ELR (cell line): ENCODE measurements at regions not wholly inside any gene's neighbourhood (a gene's known extent, or its start where the extent isn't known, plus 50 kb on each side); places are given as distances from the start of the nearest gene placed in this dataset.

Experiments used
- DNase-seq: peaks from one replicate; pipeline ENCODE4 v3.0.0-alpha.2; 2015; ENCODE audit warnings: low read depth

DNA sequence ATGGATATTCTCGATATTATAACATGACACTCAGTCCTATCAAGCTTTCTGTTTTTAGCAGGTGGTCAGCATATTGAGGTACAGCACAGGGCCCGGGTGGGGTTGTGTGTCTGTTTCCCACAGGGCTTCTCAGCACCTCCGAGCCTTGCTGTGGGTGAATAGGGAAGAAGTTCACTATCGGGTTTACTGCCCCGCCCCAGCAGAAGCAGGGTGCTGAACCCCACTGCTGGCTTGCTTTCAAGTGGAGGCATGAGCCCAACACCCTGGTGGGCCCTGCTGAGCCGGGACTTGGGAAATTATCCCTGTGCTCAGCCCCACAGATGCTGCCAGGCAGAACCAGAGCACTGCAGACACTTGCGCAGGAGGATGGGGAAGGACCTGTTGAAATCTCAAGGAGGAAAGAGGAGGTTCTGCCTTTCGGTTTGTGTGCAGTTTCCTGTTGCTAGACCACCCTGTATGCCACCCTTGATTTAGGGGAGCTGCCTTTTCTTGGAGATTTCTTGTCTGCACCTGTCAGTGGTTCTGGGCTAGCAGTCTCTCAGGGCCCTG, 270.3 kb upstream of the SALL3 start:
- DNase-seq = no peak

DNA sequence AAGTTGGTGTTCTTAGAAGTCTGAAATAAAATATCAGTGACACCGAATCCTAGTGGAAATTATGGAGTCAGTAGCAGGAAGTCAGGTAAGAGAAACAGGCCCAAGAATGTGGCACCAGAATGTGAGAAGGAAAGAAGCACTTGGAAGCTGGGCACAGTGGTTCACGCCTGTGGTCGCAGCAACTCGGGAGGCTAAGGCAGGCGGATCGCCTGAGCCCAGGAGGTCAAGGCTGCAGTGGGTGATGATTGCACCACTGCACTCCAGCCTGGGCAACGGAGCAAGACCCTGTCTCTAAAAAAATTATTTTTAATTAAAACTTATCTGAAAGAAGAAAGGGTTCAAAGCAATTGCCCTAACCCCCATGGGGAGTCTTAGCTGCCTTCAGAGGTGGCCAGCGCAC, 268.3 kb upstream of the SALL3 start:
- no peak for DNase-seq

DNA sequence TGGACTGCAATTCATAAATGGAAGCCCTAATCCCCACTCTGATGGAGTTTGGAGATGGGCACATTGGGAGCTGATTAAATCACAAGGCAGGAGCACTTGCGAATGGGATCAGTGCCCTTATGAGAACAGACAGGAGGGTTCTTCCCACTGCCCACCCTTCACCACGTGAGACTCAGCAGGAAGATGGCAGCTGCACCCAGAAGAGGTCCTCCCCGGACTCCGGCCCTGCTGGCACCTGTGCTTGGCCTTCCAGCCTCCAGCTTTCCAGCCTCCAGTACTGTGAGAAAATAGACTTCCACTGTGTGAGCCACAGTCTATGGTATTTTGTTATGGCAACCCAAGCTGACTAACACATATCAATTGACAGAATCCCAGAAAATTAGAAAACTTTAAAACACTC, 267.6 kb upstream of the SALL3 start:
- no peak for DNase-seq

DNA sequence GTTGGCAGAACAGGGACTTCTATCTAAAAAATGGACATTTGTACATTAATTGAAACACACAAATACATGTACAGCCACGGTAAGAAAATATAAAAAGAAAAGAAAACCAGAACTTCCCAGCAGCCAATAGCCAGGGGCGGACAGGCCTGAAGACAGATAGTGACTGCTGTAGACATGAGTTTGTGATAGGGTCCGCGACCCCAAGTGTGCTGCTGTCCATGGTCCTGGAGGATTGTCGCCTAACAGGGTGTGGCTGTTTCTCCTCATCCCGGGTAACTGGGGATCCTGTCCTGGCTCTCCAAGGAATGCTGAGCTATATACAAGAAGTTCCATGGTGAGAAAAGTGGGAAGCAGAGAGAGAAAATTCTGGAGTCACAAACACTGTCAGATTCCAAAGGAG, 266.5 kb upstream of the SALL3 start:
- DNase-seq = no peak

DNA sequence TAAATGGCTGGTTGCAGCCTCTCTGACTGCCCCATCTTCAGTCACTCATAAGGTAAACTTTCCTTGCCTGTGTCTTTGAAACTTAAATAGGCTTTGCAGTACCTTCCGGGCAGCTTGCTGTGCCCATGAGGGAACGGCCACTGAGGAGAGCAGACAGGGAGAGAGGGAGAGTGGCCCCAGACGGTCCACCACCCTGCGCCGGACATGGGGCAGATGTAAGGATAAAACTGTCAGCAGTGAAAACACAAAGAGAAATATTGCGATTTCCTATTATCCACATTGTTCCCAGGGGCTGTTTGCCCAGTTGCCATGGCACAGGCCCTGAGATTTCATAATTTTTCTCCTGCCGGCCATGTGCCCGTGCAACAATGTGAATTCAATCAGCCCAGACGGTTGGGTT, 265.9 kb upstream of the SALL3 start:
- DNase-seq = no peak

DNA sequence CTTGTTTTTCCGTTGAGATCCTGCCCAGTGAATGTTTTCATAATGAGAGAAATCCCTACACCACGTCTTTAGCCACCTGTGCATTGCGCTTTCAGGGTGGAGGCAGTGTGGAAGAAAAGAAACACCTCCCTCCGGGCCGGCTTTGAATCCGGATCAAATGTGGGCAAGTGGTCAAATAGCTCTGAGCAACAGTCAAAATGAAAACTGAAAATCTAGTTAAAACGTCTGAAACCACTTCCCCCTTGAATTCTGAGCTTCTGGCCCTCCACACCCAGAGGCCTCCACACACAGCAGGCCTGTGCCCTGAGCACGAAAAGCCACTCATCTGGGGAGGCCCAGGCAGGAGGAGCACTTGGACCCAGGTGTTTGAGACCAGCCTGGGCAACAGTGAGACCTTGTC, 263.6 kb upstream of the SALL3 start:
- no peak for DNase-seq

DNA sequence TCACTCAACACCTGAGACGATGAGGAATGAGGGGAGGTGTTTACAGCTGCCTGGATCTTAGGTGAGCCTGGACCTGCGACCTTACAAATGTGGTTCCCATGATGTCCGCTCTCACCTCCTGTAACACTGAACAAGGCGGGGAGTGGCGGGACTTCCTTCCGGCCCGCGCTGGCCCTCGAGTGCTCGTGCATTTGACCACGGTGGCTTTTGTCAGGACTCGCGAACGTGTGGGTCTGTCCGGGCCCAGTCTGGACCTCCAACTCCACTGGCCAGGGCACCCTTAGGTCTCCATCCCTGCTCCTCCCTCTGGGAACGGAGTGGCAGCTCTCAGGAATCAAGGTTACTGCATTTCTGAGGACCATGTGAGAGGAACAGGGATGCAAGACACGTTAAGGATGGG, 263.0 kb upstream of the SALL3 start:
- DNase-seq = no peak

DNA sequence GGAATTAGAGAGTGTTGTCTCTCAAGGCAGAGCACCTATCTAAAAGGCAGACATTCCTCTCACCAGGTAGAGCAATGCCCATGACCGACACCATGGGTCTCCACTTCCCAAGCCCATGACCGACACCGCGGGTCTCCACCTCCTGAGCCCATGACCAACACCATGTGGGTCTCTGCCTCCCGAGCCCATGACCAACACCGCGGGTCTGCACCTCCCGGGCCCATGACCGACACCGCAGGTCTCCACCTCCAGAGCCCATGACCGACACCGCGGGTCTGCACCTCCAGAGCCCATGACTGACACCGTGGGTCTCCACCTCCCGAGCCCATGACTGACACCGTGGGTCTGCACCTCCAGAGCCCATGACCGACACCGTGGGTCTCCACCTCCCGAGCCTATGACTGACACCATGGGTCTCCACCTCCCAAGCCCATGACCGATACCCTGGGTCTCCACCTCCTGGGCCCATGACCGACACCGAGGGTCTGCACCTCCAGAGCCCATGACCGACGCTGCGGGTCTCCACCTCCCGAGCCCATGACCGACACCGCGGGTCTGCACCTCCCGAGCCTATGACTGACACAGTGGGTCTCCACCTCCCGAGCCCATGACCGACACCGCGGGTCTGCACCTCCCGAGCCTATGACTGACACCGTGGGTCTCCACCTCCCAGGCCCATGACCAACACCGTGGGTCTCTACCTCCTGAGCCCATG, 262.4 kb upstream of the SALL3 start:
- DNase-seq = no peak

DNA sequence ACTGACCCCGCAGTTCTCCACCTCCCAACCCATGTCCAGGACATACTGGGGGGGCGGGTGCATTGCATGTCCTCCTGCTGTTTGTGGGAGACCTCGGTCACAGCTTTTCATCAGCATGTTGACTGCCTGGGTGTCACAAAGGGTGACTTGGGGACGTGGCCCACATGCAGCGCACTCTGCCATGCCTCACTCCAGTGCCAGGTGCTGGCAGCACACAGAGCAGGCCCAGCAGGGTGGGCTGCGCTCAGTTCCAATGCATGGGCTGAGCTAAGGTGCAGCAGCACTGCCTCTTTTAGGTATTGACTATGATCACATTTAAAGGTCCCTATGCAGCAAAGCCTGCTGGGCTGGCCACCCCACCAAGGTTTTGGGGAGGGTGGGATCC, 261.9 kb upstream of the SALL3 start:
- DNase-seq = no peak

DNA sequence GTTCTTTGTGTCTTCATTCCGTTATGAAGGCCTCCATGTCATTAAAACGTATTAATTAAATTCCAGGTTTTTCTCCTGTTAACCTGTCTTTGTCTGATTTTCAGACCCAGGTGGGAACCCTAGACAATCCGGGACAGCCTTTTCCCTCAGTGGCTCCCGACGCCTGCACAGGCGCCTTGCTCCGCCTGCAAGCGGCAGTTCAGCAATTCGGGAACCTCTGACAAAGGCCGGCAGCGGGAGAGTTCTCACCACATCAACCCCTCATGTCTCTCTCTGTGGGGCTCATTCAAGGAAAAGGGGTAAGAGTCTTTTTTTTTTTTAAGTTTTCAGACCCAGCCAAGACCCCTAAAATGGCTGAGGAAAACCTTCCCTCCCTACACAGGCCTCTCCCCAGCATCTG, 259.8 kb upstream of the SALL3 start:
- no peak for DNase-seq

DNA sequence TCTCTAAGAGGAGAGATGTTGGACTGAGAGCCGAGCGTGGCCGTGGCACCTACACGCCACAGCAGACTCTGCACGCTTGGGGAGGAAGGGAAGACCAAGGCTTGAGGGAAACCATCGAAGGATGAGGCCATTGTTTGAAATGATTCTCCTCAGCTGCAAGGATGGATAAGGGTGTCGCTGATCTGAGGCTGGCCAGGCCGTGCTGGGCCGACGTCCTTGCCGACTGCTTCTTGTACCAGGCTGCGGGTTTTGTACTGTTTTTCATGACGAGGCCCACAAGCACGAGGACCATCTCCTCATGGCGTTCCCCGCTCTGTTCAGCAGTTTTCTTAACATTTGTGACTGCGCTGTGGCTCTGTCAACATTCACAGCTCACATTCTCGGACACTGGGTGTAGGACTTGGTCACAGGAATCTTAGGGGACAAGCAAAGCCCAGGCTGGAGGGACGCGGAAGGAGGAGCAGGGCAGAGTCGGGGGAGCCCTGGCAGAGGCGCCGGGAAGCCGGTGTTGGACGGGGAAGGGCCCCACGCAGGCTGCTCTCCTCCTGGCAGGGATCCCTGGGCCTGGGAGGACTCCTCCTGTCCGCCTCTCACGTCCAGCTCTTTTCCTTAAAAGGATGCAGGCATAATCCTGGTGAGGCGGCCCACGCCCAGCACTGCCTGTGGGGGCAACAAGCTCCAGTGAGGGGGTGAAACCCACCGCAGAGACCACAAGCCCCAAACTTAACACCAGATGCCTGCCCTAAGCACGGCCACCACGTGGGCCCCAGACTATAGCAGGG, 259.0 kb upstream of the SALL3 start:
- no peak for DNase-seq

DNA sequence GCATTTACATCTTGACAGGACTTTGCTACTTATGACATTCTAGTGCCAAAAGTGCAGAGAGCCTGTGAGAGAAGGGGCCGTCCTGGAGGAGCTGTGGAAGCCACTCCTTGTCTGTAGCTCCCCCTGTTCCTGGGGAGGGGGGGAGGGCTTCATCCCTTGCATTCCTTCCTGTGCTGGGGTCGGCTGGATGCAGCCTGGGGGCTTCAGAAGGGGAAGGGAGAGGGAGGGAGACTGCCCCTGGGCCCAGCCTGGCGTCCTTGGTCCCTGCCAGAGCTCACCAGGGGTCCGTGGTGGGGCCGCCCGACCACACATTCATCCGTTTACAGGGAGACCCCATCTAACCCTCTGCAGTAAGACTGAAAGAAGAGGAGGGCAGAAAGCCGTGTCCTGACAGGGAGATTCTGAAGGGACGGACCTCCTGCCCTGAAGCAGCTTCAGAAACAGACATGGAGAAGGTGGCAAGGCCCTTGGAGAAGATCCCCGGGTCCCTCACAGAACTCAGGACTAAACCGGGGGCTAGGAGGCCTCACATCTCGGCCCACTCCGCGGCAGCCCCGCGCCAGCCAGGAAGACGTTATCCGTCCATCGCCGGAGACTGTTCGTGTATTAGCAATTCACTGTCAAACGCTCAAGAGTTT, 258.3 kb upstream of the SALL3 start:
- DNase-seq = no peak

DNA sequence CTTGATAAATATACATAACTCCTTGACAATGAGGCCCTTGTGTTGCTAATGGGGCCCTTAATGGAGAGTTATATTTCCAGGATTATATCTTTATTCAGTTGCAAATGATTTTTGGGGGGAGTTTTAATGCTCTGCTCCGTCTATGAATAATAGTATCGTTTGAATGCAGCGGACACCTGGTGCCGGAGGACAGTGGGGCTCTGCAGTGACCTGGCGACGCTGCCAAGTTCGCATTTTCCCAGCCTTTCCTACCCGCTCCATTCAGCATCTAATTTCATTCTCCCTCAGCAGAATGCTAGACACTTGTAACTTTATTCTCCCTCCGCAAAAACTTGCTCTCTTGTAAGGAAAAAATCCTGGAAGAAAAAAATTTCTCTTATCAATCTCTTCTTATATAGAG, 257.6 kb upstream of the SALL3 start:
- DNase-seq = no peak

DNA sequence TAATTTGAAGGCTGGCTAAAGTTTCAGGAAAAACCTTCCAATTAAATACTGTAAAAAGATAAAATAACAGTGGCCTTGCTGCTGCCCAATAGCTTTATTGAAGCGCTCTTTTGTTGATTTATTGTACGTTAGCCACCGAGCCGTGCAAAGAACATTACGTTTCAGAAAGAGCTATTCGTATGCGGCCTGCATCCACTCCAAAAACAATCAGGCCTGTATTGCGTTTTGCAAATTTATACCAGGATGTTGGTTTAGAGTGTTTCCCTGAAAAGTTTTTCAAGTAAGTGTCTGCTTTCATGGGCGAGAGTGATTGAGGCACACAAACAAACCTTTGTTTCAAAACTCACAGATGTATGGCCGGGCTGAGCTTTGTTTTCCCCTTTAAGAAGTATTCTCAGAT, 257.2 kb upstream of the SALL3 start:
- no peak for DNase-seq

DNA sequence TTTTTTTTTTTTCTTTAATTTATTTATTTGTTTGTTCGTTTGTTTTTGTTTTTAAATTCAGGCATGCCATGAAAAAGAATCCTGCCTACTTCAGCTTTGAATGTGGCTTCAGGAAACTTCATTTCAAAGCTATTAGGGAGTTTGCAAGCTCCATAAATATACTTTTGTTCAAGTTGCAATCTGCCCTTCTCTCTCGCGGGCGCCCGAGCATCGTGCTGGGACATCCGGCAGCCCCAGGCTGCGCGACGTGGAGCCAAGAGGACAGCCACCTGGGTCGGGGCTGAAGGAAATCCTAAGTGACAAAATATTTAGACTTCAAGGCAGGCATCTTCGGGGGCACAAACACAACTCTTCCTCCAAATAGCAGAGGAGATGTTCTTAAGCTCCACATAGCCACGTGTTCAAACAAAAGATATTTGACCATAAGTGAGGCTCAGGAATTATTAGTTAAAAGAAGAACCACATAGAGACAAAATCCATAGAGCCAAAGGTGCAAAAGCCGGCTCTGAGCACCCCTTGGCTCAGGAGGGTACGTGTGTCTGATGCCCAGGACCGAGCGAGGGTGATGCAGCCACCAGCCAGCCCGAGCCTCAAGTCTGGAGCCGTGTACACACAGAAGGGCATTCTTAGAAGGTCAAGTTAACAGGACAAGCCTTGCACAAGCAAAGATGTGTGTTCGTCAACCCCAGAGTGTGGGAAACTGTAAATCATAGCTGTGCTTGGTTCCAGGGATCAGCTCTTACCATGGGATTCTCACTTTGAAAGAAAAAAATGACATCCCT, 256.5 kb upstream of the SALL3 start:
- no peak for DNase-seq

DNA sequence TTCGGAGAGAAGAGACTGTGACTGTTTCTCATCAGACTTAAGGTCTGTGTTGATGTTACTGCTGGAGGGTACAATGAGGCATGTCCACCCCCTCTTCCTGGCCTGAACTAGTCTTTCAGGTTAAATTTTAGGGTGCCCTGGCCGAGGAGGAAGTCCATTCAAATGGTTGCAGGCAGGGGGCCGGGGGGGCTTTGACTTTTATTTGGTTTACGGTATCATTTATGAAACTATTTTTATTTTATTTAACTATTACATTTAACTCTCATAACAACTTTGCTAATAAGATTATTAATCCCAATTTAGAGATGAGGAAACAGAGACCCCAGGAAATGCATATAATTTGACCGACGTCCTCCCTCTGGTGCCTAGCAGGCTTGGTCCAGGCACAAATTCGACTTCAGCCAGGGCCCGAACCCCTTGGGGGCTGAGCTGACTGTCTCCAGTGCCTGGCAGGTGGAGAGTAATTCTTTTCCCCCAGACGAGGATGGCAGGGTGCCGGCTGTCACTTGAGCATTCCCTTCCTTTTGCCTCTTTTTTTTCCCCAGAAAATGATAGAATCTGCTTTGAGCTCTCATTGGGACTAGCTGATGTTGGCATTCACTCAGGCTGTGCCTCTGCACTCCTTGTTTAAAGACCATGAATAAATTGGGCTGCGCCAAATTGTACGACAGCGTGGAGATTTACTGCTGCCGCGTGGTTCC, 255.3 kb upstream of the SALL3 start:
- DNase-seq = no peak

DNA sequence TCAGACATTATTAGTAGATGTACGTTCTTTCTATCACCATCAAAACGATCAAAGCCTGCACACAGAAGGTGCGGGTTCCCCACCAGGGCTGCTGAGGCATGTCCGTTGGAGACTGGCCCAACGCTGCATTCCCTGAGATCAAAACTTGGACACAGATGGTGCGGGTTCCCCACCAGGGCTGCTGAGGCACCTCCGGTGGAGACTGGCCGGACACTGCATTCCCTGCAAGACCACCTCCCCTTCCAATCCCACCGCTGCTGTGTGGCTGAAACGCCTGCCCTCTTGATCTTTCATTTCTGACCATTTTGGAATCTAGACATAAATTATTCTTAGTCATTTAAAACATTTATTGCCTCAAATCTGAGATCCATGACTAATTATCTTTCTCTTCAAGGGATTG, 254.2 kb upstream of the SALL3 start:
- no peak for DNase-seq

DNA sequence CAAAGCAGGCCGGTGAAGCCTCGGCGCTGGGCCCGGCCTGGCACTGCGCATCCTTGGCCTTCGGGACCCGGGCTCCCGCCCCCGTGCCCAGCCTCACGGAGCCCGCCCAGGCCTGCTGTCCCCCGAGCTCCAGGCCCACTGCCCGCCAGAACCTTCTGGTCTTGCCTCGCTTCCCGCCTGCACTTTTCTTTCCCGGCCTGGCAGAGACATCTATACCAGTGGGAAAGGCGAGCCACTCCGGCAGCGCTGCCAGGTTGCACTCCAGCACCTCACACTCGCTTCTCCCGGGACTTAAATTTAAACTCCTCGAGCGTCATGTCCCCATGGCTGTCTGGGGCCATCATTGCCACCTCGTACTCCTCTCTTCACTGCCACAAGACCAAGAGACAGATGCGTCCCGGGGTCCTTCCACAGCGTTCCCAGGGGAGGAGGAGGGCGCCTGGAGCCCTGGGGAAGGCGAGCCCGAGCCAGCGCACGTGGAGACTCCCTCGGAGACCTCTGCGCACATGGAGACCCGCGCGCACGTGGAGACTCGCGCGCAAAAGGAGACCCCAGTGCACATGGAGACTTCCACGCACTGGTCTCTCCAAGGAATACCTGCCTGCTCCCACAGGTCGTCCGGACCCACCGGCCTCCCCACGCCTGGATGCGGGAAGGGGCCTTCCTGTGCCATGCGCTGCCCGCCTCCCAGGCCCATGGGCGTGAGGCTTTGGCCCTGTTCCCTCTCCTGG, 253.1 kb upstream of the SALL3 start:
- no peak for DNase-seq

DNA sequence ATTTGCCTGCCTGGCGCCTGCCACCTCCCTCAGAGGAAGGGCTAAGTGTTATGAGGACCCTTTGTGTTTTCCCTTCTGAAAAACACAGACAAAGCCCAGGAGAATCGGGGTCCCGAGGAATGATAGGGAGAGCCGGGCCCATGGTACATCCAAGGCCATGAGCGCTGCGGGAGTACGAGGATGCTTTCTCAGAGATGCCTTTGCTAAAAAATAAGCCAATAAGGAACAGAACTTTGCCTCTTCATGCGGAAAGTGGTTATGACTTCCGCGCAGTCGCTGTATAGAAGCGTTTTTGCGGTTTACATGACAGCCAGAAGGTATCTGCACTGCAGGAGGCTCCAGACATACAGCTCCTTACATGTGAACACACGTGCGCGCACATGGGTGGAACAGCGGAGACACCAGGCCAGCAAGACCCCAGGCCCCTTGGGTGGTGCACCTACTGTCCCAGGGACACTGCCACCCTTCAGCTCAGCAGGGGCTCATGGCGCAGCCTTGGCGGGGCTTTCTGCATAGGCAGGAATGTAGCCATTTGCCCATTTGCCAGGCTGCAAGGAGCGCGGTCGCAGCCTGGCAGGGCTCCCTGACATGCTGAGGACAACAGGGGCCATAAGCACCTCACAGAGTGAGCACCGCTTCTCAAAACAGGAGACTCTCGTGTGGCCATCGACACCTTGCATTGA, 252.4 kb upstream of the SALL3 start:
- DNase-seq = no peak
